DMS 273 treated with DMSO at 0.1 percent for 48 hours (cell line): ENCODE measurements at regions not wholly inside any gene's neighbourhood (a gene's known extent, or its start where the extent isn't known, plus 50 kb on each side); places are given as distances from the start of the nearest gene placed in this dataset.

Experiments used
- DNase-seq: peaks from one replicate; lab custom pipeline; 2025; lab: John Stamatoyannopoulos, UW

- DNase-seq: no peak
These were observed 54.8 kb downstream of the NOG start for GRCh38 chr17:56648321-56648720.

- no peak for DNase-seq
These were observed 55.3 kb downstream of the NOG start for GRCh38 chr17:56648806-56649205.

DNA sequence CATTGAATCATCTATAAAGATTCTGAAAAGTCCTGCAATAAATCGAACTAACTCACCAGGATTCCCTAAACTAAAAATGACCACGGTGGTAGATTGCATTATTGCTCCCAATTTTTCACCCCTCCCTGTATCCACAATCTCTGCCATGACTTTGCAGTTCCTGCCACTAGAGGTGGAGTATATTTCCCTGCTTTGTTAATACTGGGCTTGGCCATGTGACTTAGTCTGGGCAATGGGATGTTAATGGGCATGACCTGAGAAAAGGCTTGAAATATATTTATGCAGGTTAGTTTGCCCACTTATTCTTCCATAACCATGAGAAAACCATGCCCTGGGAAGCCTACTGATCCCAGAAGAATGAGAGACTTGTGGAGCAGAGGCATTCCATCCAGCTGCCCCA, 59.1 kb downstream of the NOG start:
- DNase-seq: no peak

- peak; percentile 51 for DNase-seq
These were observed 60.4 kb downstream of the NOG start for GRCh38 chr17:56653877-56654276.

DNA sequence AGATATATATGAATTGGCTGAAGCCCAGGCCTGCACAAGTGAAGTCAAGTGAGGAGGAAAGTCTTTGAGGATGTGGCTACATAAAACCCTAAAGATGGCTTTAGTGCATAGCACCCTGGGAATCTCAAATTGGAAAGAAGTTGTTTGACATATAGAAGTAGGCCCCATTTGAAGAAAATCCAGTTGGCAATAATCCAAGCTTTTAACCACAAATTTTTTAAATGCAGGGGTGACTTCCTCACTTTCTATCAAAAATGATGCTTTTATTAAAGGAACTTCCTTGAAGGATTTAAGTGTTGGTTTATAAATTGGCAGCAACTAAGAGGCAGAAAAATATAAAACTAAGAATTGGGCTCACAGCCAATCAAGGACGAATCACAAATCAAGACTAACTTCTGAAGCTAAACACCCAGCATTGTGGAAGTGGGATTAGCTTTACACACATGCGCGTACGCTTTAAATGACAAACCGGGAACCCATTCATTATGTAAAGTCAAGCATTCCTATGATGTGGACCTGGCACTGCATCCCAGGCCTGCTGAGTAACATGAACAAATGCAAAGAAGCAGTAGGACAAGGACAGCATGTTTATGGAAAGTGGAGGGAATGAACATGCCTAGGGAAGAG, 63.3 kb downstream of the NOG start:
- no peak for DNase-seq

GRCh38 chr17:56658648-56659047, 65.1 kb downstream of the NOG start:
- no peak for DNase-seq

- DNase-seq: no peak
These were observed 66.1 kb downstream of the NOG start for GRCh38 chr17:56659622-56660021.

GRCh38 chr17:56661906-56662305, 68.4 kb downstream of the NOG start:
- no peak for DNase-seq

- peak; percentile 66 for DNase-seq
These were observed 72.4 kb downstream of the NOG start for GRCh38 chr17:56665864-56666263.

DNA sequence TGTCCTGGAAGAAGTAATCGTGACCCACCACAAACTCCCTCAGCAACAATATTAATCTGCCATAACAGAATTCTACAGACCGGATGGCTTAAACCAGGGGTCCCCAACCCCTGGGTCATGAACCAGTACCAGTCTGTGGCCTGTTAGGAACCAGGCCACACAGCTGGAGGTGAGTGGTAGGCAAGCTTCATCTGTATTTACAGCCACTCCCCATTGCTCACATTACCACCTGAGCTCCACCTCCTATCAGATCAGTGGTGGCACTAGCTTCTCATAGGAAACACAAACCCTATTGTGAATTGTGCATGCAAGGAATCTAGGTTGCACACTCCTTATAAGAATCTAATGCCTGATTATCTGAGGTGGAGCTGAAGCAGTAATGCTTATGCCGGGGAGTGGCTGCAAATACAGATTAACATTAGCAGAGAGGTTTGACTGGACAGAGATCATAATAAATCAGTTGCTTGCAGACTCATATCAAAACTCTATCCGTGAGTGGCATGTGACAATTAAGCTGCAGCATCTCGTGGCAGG, 74.5 kb downstream of the NOG start:
- DNase-seq: no peak

DNA sequence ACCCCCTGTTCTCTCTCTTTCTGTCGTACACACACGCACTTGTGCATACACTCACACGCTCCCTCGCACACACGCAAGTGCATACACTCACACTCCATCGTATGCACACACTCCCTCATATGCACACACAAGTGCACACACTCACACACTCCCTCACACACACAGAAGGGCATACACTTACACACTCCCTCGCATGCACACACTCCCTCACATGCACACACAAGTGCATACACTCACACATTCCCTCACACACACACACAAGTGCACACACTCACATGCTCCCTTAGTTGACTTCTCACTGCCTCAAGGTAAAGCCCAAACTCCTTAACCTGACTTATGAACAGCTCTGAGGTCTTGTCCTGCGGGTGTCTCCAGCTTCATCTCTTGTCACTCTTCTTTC, 78.7 kb downstream of the NOG start:
- DNase-seq: no peak

- DNase-seq: no peak
These were observed 81.0 kb downstream of the NOG start for GRCh38 chr17:56674401-56674925.

GRCh38 chr17:56675876-56676660, 82.6 kb downstream of the NOG start:
- no peak for DNase-seq

DNA sequence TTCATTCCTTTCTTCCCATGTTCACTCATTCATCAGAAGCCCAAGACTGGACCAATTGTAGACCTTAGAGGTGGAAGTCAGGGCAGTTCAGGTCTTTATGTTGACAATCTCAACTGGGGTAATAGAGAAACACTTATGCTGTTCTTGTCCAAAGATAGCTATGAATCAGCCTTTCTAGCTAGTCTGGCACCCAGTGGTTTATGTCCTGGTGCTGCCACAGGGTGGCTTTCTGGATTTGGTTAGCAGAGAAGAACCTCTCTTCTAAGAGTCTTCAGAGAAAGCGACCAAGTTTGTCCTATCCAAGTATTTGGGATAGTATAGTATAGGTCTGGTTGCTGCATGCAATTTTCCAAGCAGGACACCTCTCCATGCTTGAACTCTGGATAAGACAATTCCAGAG, 83.3 kb downstream of the NOG start:
- no peak for DNase-seq

DNA sequence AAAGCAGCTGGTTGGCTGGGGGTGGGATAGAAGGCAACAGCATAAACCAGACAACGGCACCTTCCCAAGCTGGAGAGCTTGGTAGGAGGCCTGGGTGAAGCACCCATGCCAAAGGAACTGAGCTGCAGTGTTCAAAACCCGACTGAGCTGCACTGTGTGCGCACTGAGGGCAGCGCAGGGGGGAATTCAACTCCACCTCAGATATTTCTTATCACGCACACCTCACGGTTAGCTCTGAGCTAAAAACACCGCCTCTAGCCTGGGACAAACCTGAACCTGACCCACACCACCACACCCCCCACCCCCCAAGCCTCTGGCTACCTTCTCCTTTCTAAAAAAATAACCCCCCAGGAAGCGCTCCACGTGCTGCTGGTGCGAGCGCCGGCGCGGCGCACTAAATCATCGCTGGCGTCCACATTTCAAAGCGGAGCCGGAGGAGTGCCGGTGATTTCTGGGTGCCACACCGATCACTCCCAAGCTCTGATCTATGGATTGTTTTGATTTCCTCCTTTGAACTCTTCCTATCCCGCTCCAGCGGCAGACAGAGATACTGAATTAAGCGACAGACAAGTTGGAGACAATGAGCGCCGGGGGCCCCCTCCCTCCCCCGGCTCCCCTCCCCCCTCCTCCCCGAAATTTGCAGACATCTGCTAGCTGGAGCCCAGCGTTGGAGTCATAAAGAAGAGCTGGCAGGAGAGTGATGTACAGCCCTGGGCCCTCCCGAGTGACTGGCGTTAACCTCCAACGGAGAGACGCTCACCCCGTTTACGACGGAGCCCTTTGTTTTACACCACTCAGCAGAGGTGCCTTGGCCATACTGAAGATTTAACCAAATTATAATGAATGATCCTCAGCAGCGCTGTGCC, 85.0 kb downstream of the NOG start:
- peak; percentile 68 for DNase-seq

GRCh38 chr17:56679115-56679776, 85.7 kb downstream of the NOG start:
- no peak for DNase-seq

DNA sequence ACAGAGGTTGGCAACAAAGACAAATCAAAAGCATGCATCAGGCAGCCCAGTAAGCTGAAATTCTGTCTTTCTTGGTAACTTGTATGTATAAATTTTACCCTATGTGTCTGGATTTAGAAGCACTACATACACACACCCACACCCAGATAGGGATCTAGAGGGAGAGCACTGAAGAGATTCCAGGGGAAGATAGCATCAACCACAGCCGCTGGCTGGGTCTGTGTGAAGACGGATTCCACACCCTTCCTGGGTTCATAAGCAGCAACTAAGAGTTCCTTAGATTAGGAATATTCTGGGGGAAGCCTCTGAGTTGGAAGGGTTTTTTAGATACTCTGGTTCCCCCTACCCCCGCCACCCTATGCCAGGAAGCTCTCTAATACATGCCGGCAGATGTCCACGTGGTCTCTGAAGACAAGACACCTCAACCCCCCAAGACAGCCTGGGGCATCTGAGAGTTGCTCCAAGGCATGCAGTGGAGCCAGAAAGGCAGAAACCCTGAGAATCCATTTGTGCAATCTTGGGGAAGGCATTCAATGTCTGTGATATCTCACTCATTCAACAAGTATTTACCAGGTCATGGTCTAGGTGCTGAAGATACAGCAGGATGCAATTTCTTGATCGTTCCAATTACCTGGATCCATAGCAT, 86.4 kb downstream of the NOG start:
- no peak for DNase-seq

DNA sequence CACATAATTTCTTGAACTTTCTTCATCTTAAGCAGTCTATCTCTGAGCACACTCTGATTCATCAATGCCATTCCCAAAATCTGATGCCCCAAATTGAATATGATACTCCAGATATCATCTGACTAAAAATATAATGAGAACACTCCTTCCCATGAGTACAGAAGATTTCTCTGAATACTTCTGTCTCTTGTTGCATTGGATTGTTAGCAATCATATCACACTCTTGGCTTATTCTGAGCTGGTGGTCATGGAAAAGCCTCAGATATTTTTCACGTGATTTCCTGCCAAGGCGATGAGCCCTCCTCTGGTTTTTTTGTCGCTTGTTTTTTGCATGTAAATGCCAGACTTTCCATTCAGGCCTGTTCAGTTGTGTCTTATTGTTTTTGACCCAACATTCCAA, 87.2 kb downstream of the NOG start:
- DNase-seq: no peak

- no peak for DNase-seq
These were observed 88.2 kb downstream of the NOG start for GRCh38 chr17:56681561-56682266.

- DNase-seq: no peak
These were observed 94.7 kb downstream of the NOG start for GRCh38 chr17:56688151-56688550.
